HepG2 (cell line): ENCODE measurements at regions not wholly inside any gene's neighbourhood (a gene's known extent, or its start where the extent isn't known, plus 50 kb on each side); places are given as distances from the start of the nearest gene placed in this dataset.

Experiments
- ATAC-seq: fragments of 200-7000 bp; cut with Tn5 transposase; 3 replicates; pipeline ENCODE4 v1.9.1; 2020; ENCODE audit warnings: mild to moderate bottlenecking, moderate library complexity
- BruUV-seq: library from RNA; stranded (reverse); fragments of 400-500 nt; replicated peaks from 2 replicates; lab custom pipeline; 2021; lab: Mats Ljungman, UMichigan
- CTCF ChIA-PET: fragments of 300-600 bp; formaldehyde crosslinking; extraction: SDS; loops from one replicate; lab custom pipeline; 2021; ENCODE audit warnings: low total read pairs, inconsistent platforms, low intra/inter-chr PET ratio; lab: Yijun Ruan, JAX
- POLR2A ChIA-PET: fragments of 350-600 bp; sonication (Branson Sonifier 250); formaldehyde crosslinking; loops from one replicate; lab custom pipeline; 2020; ENCODE audit warnings: antibody characterized with exemption, inconsistent platforms; lab: Yijun Ruan, JAX
- DNase-seq: peaks from one replicate; pipeline ENCODE4 v3.0.0-alpha.2; 2015; ENCODE audit warnings: low spot score
- FAIRE-seq: peaks from 3 replicates; lab custom pipeline; 2011; peaks lifted over from hg19 to GRCh38; lab: Jason Lieb, UNC
- H2AFZ ChIP-seq: one replicate; pipeline ENCODE4 v1.6.1; 2011; ENCODE audit warnings: low read length, inconsistent platforms
- H3K27ac ChIP-seq: fragments of 300-600 bp; 3 replicates; pipeline ENCODE4 v1.8.0; 2011; ENCODE audit warnings: mixed run types, mild to moderate bottlenecking, mixed read lengths, low read length, inconsistent platforms; ENCODE audit not compliant: insufficient read depth; ENCODE audit errors: extremely low read length
- H3K27me3 ChIP-seq, 2 experiments: fragments of 200-600 bp in 1 of 2; 2 replicates in 1 of 2; 3 replicates in 1 of 2; pipeline versions ENCODE4 v1.6.0 to v1.8.0; 2011; ENCODE audit warnings: low read length in 2 of 2, mild to moderate bottlenecking in 2 of 2, moderate library complexity in 2 of 2, inconsistent platforms in 1 of 2; ENCODE audit not compliant: insufficient read depth in 2 of 2, control insufficient read depth in 1 of 2
- H3K36me3 ChIP-seq, 2 experiments: fragments of 200-600 bp in 1 of 2; replicated peaks in 1 of 2; 2 replicates in 1 of 2; 3 replicates in 1 of 2; pipeline versions ENCODE4 v1.5.1 to v1.8.0; 2011; ENCODE audit warnings: low read length in 2 of 2, inconsistent platforms in 1 of 2; ENCODE audit not compliant: insufficient read depth in 2 of 2, control insufficient read depth in 1 of 2
- H3K4me1 ChIP-seq: 2 replicates; pipeline ENCODE4 v1.5.1; 2012; ENCODE audit warnings: low read length, inconsistent platforms; ENCODE audit not compliant: insufficient read depth
- H3K4me2 ChIP-seq: 2 replicates; pipeline ENCODE4 v1.6.0; 2011; ENCODE audit warnings: low read depth, low read length, inconsistent platforms
- H3K4me3 ChIP-seq, 3 experiments: fragments of 200-600 bp in 1 of 3; sonication (generic), shearing (Covaris generic) in 1 of 3; replicated peaks in 1 of 3; 2 replicates each; pipeline ENCODE4 v1.5.1; 2011 to 2016; ENCODE audit warnings: low read length in 3 of 3, inconsistent platforms in 2 of 3, low read depth in 2 of 3, mild to moderate bottlenecking in 2 of 3, control low read depth in 1 of 3, mixed read lengths in 1 of 3; ENCODE audit not compliant: insufficient read depth in 1 of 3
- H3K79me2 ChIP-seq: one replicate; pipeline ENCODE4 v1.6.1; 2011; ENCODE audit warnings: low read length, inconsistent platforms; ENCODE audit not compliant: insufficient read depth
- H3K9ac ChIP-seq: 2 replicates; pipeline ENCODE4 v1.6.0; 2011; ENCODE audit warnings: mild to moderate bottlenecking, low read depth, low read length, inconsistent platforms; ENCODE audit not compliant: insufficient read depth
- H3K9me3 ChIP-seq: 2 replicates; pipeline ENCODE4 v1.5.1; 2012; ENCODE audit warnings: mild to moderate bottlenecking, low read length
- H4K20me1 ChIP-seq: 2 replicates; pipeline ENCODE4 v1.6.0; 2011; ENCODE audit warnings: inconsistent platforms, mild to moderate bottlenecking, low read length, moderate library complexity; ENCODE audit not compliant: insufficient read depth
- HIVEP1 ChIP-seq: sonication (generic); formaldehyde crosslinking; IDR thresholded peaks from 2 replicates; pipeline ENCODE4 v1.4.0; 2020; ENCODE audit warnings: mild to moderate bottlenecking, missing genetic modification reagents
- MAFF ChIP-seq: IDR thresholded peaks from 2 replicates; pipeline ENCODE4 v1.6.1; 2011; ENCODE audit warnings: low read depth, low read length, improper control_type of control experiment
- MEIS2 ChIP-seq: sonication (generic); formaldehyde crosslinking; IDR thresholded peaks from 2 replicates; pipeline ENCODE4 v1.9.0; 2021; ENCODE audit warnings: mild to moderate bottlenecking, missing genetic modification reagents
- PRMT3 ChIP-seq: sonication (generic); formaldehyde crosslinking; IDR thresholded peaks from 2 replicates; pipeline ENCODE4 v1.8.1; 2022; ENCODE audit warnings: low read depth, mild to moderate bottlenecking, moderate library complexity, missing genetic modification reagents, borderline replicate concordance
- USF2 ChIP-seq, 2 experiments: sonication (generic) in 1 of 2; formaldehyde crosslinking in 1 of 2; IDR thresholded peaks; 2 replicates each; pipeline versions ENCODE4 v1.5.1 to v1.6.1; 2011 to 2020; ENCODE audit warnings: borderline replicate concordance in 1 of 2, low read depth in 1 of 2, low read length in 1 of 2, mild to moderate bottlenecking in 1 of 2, missing genetic modification reagents in 1 of 2, moderate library complexity in 1 of 2
- ZNF30 ChIP-seq: sonication (generic); formaldehyde crosslinking; IDR thresholded peaks from 2 replicates; pipeline ENCODE4 v1.5.0; 2020; ENCODE audit warnings: mild to moderate bottlenecking, missing genetic modification reagents
- ZNF841 ChIP-seq: sonication (generic); formaldehyde crosslinking; IDR thresholded peaks from 2 replicates; pipeline ENCODE4 v1.8.1; 2023; ENCODE audit warnings: missing genetic modification reagents, borderline replicate concordance
- WGBS: methylation state at CpG from one replicate; pipeline ENCODE4 v1.1.6; 2017; ENCODE audit warnings: low lambda C conversion rate; 5-methylcytosine and 5-hydroxymethylcytosine counted together
- in situ Hi-C: cut with HindIII; loops from 2 replicates; pipeline ENCODE4 v1.10.0; 2017; ENCODE audit warnings: low pct_unique_long_range_greater_than_20kb; ENCODE audit not compliant: extremely low pct_ligation_motif_present
- intact Hi-C: fragments of 100-400 bp; cut with micrococcal nuclease; formaldehyde crosslinking; loops from one replicate; pipeline ENCODE4 v1.10.0; 2022; ENCODE audit not compliant: unreplicated experiment

GRCh38 chr4:103845075-103845474 lies 125.3 kb upstream of the TACR3 start (continued):
- no peak for TF ChIP-seq USF2 (IDR thresholded peaks at IDR 0.05; ENCODE audit: low read depth, low read length)
- TF ChIP-seq USF2 (CRISPR knock-in tag; IDR thresholded peaks at IDR 0.05; ENCODE audit: borderline replicate concordance): no peak
- TF ChIP-seq MAFF: peak; percentile 77
- no peak for TF ChIP-seq PRMT3 (CRISPR knock-in tag)
- TF ChIP-seq ZNF841 (CRISPR knock-in tag): no peak

- Histone ChIP-seq H3K79me2 (no peaks in the 10 kb centered on the region), H3K4me3 (no peak overlapping the region), H4K20me1 (no peaks in the 10 kb centered on the region), H3K4me1 (no peaks in the 10 kb centered on the region), H3K9ac (no peak overlapping the region), H3K27me3 (no peaks in the 10 kb centered on the region; a peak in 1 of 5 replicates), H3K27ac (no peak overlapping the region), H3K9me3 (no peaks in the 10 kb centered on the region), H3K4me2 (no peak overlapping the region), H3K36me3 (no peaks in the 10 kb centered on the region), H2AFZ (no peak overlapping the region)
- FAIRE-seq (no peak), DNase-seq (no peak), ATAC-seq (no peak)
- in situ Hi-C loops (no loop called here), intact Hi-C loops (no loop called here)
- ChIA-PET POLR2A (no interaction called here), CTCF (no interaction called here)
- no TSS peak for BruUV-seq
- 2% methylated on average over 5 of the region's 5 CpGs for WGBS
- TF ChIP-seq MEIS2 (no peak), ZNF30 (CRISPR knock-in tag) (no peak), HIVEP1 (CRISPR knock-in tag) (no peak)
Measured at GRCh38 chr4:103842637-103843239, 123.0 kb upstream of the TACR3 start.
